ENCODE measurements at regions not wholly inside any gene's neighbourhood (a gene's known extent, or its start where the extent isn't known, plus 50 kb on each side); places are given as distances from the start of the nearest gene placed in this dataset.

GRCh38 chr3:104734627-104735026 is 632.1 kb upstream of the ALCAM start:
- H3K36me3 Mint-ChIP-seq (ENCODE audit: unreplicated experiment), result no peaks in the 10 kb centered on the region
- H3K27ac Mint-ChIP-seq (ENCODE audit: unreplicated experiment), result no peak overlapping the region
- H3K27me3 Mint-ChIP-seq (ENCODE audit: unreplicated experiment), result no peaks in the 10 kb centered on the region
- TF ChIP-seq CTCF (IDR thresholded peaks at IDR 0.05; ENCODE audit: partially characterized antibody, unreplicated experiment), result no peak
- H3K4me1 Mint-ChIP-seq (ENCODE audit: low read depth, unreplicated experiment), result no peaks in the 10 kb centered on the region
- no peak overlapping the region for H3K4me3 Mint-ChIP-seq (ENCODE audit: unreplicated experiment)
- peaks cover 3% of the 10 kb centered on the region for H3K9me3 Mint-ChIP-seq (ENCODE audit: unreplicated experiment)
- no peak for DNase-seq

GRCh38 chr3:104735691-104736090 is 631.0 kb upstream of the ALCAM start:
- Mint-ChIP-seq H3K36me3 (ENCODE audit: unreplicated experiment) (no peaks in the 10 kb centered on the region), H3K4me3 (ENCODE audit: unreplicated experiment) (no peak overlapping the region), H3K9me3 (ENCODE audit: unreplicated experiment) (peaks cover 3% of the 10 kb centered on the region), H3K27ac (ENCODE audit: unreplicated experiment) (no peak overlapping the region), H3K4me1 (ENCODE audit: low read depth, unreplicated experiment) (no peaks in the 10 kb centered on the region), H3K27me3 (ENCODE audit: unreplicated experiment) (no peaks in the 10 kb centered on the region)
- no peak for DNase-seq
- no peak for TF ChIP-seq CTCF (IDR thresholded peaks at IDR 0.05; ENCODE audit: partially characterized antibody, unreplicated experiment)

- Mint-ChIP-seq H3K27me3 (ENCODE audit: unreplicated experiment) (peaks cover 1% of the 10 kb centered on the region), H3K36me3 (ENCODE audit: unreplicated experiment) (no peaks in the 10 kb centered on the region), H3K9me3 (ENCODE audit: unreplicated experiment) (peaks cover 3% of the 10 kb centered on the region), H3K27ac (ENCODE audit: unreplicated experiment) (no peak overlapping the region), H3K4me3 (ENCODE audit: unreplicated experiment) (no peak overlapping the region), H3K4me1 (ENCODE audit: low read depth, unreplicated experiment) (no peaks in the 10 kb centered on the region)
- no peak for TF ChIP-seq CTCF (IDR thresholded peaks at IDR 0.05; ENCODE audit: partially characterized antibody, unreplicated experiment)
- DNase-seq, result no peak
These were observed 628.4 kb upstream of the ALCAM start for GRCh38 chr3:104738271-104738670.

- Mint-ChIP-seq H3K27me3 (ENCODE audit: unreplicated experiment) (peaks cover 1% of the 10 kb centered on the region), H3K9me3 (ENCODE audit: unreplicated experiment) (peaks cover 3% of the 10 kb centered on the region), H3K4me3 (ENCODE audit: unreplicated experiment) (no peak overlapping the region), H3K36me3 (ENCODE audit: unreplicated experiment) (no peaks in the 10 kb centered on the region), H3K4me1 (ENCODE audit: low read depth, unreplicated experiment) (no peaks in the 10 kb centered on the region), H3K27ac (ENCODE audit: unreplicated experiment) (no peak overlapping the region)
- DNase-seq, result no peak
- TF ChIP-seq CTCF (IDR thresholded peaks at IDR 0.05; ENCODE audit: partially characterized antibody, unreplicated experiment), result no peak
These were observed 625.8 kb upstream of the ALCAM start for GRCh38 chr3:104740874-104741379.

- no peaks in the 10 kb centered on the region for H3K36me3 Mint-ChIP-seq (ENCODE audit: unreplicated experiment)
- H3K4me3 Mint-ChIP-seq (ENCODE audit: unreplicated experiment), result no peak overlapping the region
- H3K9me3 Mint-ChIP-seq (ENCODE audit: unreplicated experiment), result peaks cover 3% of the 10 kb centered on the region
- no peak for TF ChIP-seq CTCF (IDR thresholded peaks at IDR 0.05; ENCODE audit: partially characterized antibody, unreplicated experiment)
- no peak for DNase-seq
- no peaks in the 10 kb centered on the region for H3K4me1 Mint-ChIP-seq (ENCODE audit: low read depth, unreplicated experiment)
- no peak overlapping the region for H3K27ac Mint-ChIP-seq (ENCODE audit: unreplicated experiment)
- peaks cover 1% of the 10 kb centered on the region for H3K27me3 Mint-ChIP-seq (ENCODE audit: unreplicated experiment)
These were observed 624.7 kb upstream of the ALCAM start for GRCh38 chr3:104742044-104742443.
